Hematopoietic multipotent progenitor cell treated with erythropoietin and hydrocortisone succinate and interleukin-3 and kit ligand, for 8 days (in vitro differentiated cells): ENCODE measurements at regions not wholly inside any gene's neighbourhood (a gene's known extent, or its start where the extent isn't known, plus 50 kb on each side); places are given as distances from the start of the nearest gene placed in this dataset.

Experiments
- DNase-seq: peaks from one replicate; pipeline ENCODE4 v3.0.0-alpha.2; 2015

DNA sequence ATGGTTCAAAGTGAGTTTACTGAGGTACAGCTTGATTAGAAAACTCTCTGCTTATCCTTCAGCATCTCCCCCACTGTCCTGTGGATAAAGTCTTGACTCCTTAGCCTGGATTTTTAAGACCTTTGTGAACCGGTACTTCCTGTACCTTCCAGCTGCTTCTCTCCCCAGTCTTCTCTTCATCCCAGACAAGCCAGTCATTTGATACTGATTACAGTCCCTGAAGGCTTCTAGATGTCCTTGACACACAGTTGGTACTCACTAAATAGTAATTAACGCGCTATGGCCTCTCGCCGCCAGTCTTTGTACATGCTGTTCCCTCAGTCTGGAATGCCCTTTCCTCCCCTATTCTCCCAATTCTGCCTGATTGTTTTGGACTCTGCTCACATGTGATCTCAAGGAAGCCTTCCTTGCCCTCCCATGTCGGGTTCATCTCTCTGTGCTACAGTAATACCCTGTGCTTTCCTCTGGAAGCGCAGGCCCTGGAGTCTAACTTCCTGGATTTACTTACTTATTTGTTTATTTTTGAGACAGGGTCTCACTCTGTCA is 50.6 kb upstream of the PTGR2 start:
- no peak for DNase-seq

DNA sequence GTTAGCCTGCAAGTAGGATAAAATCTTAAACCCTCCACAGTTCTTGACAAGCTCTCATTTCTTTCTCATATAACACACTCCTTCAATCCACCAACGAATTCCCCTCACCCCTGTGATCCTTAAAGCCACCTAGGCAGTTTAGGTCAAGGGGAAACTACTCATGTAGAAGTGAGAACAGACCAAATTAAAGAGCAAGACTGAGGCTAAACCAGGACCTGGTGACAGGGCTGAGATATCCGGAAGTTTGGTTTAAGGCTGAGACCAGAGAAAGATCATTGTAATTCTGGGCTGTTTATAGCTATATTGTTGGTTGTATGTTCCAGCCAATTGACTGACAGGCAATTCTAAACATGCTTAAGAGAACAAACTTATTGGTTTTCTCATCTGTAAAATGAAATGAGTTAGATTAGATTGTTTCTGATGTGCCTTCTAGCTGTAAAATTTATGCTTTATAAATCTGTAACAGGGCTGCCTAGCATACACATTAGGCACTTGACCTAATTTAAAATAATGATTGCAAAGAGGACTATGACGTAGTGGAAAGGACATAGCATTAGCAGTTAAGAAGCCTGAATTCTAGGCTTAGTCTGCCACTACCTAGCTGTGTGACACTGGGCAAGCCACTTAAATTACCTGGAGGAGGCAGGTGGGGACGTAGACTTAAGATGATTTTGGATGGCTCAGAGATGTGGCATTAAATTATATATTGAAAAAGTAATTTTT is 53.9 kb upstream of the PTGR2 start:
- DNase-seq: no peak

DNA sequence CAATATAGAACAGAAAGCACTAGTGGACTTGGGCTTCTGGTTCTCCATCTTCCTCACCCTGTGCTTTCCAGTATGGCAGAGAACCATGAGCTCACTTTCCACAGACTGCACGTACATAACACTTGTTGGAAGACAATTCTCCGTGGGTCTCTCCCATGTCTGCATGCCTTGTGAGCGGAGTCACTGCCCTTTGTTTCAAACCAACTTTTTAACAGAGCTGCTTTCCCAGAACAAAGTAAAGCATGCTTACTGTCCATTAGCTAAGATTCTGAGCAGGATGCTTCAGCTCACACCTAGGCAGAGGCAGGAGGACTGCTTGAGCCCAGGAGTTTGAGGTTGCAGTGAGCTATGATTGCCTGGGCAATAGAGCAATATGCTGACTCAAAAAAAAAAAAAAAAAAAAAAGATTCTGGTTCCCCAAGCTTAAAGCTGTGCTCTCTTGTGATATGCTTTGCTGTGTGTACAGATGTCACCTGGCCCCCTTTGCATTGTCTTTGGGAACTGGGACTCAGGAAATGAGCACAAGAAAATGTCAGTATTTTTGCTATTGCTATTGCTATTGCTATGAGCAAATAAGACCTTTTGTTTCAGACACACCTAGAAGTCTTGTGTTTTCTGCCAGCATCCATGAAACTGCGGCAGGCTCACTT is 54.6 kb upstream of the PTGR2 start:
- DNase-seq: no peak

DNA sequence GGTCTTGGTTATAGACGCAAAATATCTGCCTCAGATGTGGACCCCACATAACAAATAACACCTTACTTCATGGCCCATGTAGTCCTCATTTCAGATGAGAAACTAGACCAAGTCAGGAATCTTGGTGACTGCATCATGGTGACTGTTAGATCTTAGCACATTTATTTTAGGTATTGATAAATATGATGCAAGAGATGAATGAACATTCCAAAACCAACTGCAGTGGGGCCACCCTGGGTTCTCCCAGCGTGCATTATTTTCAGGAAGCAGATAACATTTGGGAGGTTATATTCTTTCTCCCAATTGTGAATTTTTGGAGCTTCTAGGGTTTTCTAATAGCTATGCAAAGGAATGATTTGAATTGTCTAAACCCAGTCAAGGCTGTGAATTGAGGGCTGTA is 55.2 kb upstream of the PTGR2 start:
- no peak for DNase-seq

DNA sequence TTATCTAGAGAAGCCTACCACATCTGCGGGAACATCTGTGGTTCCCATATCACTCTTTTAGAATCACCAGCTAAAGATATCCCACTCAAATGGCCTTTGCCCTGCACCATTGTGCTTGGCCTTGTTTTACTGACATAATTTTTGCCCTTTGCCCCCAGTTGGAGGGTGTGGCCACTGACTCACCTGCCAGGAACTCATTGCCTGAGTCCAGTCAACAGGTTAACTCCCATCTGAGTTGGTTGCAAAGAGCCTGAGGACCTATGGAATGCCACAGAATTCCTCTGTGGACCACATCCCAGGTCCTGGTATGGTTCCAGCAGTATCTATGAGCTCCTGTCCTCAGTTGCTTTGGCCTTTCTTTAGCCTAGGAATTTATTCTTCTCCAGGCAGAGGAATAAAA is 55.7 kb upstream of the PTGR2 start:
- DNase-seq: no peak

DNA sequence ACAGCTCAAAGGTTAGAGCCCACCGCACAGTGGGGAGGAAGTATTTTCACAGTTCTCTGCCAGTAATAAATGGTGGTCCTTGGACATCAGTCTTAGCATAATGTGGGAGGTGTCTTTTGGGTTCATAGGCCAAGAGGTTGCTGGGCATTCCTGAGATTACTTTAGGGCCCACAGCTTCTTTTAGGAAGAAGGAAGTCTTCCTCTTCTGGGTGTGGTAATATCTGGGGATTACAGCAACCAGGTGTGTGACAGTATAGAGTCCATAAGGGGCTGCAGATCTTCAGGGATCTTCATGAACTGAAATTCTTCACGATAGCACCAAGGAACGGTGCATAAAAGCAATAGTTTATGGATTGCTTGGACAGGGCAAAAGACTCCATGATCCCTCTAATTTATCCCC is 56.2 kb upstream of the PTGR2 start:
- no peak for DNase-seq

DNA sequence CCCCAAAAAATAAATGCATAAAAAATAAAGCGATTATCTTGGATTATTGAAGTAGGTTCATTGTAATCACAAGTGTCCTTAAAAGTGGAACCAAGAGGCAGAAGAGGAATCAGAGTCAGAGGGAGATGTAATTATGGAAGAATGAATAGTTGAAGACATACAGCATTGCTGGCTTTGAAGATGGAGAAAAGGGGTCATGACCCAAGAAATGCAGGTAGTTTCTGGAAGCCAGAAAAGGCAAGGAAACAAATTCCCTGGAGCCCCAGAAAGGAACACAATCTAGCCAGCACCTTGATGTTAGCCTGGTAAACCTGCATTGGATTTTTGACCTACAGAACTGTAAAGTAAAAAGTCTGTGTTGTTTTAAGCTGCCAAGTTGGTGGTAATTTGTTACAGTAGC is 57.5 kb upstream of the PTGR2 start:
- no peak for DNase-seq

DNA sequence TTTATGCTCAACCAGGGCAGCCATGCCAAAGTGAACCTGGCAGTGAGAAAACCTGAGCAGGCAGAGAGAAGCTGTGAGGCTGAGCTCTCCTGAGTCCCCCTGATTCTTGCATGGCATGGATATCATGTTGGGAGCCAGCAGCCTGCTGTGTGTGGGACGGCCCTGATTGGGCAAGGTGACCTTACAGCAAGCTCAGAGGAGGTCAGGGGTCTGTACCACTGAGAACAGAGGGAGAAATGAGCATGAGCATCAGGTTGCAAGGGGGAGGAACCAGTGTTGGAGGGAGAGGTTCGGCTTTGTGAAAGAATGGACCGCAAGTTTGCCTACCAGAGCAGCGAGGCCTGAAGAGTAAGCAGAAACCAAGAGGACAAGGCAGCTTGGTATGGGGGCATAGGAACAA is 59.1 kb upstream of the PTGR2 start:
- no peak for DNase-seq

DNA sequence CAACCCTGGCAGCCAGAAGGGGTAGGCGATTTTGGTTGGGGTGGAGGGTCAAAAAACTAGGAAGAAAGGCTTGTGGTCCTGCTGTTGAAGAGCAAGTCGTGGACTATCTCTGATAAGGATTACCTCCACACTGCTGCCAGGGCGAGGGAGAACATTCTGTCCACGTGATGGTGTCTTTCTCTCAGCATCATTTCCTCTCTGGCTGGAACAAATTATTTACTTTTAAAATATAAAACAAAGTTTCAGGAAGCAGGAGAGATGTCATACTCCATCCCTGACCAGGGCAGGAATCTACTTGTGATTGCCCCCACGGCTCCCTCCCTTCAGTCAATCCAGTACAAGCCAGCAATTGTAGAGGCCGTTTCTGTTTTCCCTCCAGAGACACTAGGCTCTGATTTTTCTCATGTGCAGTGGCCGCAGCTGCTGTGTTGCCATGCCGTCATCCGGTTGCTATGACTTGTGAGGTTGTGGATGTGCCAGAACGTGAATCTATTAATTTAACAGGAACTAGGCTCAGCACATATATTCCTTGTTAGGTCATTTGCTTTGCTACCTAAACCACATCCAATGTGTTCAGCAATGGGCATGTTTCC is 61.5 kb upstream of the PTGR2 start:
- DNase-seq: peak; percentile 55

DNA sequence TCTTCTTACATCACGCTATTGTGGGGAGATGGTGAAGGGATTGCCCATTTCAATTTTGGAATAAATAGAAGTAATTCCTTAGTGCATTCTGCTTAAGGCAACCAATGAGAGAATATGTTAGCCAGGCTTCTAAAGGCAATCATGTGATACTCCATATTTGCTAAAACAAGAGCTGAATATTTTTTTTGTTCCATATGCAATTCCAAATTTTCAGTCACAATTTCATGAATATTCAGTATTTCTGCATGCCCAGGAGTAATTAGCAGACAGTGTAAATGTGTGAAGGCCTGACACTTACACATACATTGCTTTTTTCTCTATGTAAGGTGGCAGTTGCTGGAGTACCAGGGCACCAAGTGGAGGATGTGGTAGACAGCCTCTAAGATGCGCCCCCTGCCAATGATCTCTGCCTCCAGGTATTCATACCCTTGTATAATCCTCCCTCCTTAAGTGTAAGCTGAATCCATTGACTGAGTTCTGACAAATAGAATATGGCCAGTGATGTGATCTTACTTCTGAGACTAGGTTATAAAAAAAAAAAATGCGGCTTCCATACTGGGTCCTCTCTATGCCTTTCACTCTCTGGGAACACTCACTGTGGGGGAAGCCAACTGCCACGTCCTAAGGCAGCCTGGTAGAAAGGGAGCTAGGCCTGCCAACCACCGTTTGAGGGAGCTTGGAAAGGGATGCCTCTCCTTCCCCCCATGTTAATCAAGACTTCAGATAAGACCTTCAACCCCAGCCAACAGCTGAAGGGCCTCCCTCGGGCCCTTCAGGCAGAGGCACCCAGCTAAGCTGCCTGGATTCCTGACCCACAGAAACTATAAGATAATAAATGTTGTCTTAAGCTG is 62.7 kb upstream of the PTGR2 start:
- DNase-seq: peak; percentile 52

DNA sequence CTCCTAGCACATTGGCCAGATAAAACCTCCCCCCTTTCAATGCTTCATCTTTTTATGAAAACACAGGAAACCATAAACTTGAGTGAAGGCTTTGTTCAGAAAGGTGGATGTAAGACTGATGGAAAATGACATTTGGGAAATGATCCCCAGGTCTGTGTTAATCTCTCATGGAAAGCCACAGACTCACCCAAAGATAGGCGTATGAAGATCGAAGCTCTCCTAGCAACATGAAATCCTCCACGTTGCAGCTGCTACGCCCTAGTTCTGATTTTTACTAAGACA is 63.4 kb upstream of the PTGR2 start:
- peak; percentile 27 for DNase-seq

DNA sequence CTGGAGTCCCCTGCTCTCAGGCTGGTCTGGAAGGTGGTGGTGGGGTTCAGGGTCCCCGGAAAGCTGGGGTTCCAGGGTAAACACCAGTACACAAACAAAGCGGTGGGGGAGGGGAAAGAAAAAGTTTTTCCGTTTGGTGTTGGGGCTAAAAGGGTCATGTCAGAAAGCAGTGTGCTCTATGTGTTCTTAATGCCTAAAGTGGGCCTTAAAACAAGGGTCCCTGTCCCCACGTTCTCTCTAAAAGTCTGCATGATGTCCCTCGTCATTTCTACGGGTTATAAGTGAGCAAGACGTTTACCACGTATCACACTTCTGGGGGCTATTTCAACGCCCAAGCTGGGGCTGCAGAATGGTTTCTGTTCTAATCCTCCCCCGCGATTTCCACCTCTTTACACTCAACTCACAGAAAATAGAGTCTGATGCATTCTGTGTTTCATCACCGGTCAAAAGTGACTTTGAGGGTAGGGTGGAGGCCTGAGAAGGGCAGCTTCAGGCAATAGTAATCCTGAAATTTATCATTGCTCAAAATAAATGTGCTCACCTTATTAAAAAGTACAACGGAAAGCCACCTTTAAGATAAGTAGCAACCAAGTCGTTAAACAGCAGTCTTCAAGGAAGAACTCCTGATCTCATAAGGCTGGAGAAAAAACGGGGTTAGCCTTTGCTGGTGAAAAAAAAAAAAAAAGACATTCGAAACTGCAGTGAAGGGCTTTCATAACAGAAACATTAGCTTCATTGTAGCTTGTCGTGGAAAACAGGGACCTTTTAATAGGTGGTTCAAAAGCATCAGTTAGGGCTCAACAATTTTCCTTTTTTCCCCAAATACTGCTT is 63.9 kb upstream of the PTGR2 start:
- peak; percentile 55 for DNase-seq

DNA sequence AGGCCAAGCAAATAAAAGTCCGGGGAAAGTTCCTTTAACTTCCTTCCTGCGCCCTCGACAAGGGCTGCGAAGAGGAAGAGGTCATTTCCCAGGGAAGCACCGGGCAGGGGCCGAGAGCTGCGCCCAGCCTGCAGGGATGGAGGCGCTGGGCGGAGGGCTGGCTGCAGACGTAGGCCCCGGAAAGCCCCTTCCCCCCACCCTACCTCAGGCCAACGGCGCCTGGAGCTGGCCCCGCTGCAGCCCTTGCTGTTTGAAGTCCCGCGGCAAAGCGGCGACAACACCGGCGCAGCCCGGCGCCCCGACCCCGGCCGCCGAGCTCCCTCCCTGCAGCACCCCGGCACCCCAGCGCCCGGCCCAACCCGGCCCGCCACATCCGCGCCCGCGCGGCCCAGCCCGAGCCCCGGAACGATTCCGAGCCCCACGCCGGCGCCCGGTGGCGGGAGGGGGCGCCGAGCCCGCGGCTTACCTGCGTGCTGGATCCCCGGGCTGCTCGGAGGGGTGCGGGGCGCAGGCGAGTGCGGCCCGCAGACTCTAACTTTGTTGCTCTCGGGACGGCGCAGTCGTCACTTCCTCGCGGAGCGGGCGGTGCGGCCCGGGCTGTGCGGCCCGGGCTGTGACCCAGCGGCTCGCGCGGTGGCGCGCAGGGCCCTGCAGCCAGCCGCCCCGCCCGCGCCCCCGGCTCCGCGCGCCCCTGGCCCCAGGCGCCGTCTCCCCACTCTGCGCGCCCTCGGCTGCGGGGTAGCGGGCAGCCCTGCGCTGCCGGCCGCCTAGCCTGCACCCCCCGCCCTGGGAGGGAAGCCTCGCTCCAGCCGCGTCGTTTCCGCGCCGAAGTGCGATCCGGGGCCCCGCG is 64.8 kb upstream of the PTGR2 start:
- peak; percentile 44 for DNase-seq

DNA sequence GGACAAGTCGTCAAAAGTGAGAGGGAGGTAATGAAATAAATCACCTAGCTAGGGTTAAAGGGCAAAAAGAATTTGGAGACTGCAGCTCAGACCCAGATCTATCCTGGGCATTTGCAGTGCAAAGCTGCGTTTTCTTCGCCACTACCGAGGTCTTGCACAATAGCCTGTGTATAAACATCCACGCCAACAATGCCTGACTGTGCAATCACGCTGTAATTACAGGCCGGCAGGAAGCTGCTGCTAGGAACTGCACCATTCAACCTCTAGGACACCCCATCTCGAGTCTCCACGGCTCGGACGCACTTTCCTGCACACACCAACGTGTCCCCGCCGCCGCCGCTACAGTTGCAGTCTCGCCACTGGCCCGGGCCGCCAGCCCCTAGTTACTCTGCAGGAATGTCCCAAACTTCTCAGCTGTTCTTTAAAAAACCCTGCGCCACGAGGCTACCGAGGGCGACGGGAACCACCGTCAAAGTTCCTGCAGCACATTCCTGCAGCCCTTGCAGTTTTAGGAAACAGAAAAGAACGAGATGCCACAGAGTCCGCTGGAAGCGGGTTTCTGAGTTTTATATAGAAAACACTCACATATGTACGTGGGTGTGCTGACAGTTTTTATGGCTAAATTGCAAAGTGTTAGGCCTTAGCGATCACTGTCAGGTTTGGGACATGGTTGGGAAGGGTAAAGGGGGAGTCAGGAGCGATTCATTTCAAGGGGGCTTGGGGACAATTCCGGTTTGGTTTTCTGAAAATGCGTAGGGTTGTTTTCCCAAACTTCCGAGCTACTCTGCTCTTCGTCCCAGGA is 65.6 kb upstream of the PTGR2 start:
- DNase-seq: peak; percentile 77

DNA sequence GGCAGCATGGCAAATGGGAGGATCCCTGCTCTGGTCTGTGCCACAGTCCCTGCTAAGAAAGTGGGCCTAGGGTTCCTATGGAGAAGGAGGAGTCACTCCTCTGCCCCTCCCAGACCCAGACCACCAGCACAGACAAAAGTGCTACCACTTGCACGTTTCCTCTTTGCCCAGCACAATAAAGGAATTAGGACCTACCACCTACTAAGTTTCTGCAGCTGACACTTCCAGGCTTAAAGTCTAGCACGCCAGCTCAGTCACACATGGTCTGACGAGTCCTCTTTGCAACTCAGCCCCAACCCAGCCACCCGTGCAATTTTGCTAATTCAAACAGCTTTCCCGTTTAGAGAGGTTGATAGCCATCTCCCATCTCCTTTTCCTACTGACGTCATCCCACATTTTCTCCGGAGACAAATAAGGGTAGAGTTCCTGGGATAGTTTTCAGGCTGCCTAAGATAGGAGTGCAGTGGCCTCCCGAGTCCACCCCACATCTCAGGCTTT is 66.2 kb upstream of the PTGR2 start:
- DNase-seq: peak; percentile 30

DNA sequence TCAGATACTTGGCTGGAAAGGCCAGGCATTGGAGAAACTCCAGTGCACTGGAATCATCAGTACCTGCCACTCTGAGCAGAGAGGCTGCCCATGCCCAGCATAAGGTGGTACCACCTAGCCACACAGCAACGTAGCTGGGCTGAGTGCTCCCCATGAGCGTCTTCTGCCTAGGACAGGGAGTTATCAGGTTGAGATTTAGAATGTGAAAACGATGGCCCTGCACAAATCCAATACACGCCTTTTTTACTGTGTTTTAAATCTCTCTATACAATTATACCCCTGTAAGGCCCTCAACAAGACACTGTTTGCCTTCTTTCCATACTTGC is 66.7 kb upstream of the PTGR2 start:
- DNase-seq: no peak

DNA sequence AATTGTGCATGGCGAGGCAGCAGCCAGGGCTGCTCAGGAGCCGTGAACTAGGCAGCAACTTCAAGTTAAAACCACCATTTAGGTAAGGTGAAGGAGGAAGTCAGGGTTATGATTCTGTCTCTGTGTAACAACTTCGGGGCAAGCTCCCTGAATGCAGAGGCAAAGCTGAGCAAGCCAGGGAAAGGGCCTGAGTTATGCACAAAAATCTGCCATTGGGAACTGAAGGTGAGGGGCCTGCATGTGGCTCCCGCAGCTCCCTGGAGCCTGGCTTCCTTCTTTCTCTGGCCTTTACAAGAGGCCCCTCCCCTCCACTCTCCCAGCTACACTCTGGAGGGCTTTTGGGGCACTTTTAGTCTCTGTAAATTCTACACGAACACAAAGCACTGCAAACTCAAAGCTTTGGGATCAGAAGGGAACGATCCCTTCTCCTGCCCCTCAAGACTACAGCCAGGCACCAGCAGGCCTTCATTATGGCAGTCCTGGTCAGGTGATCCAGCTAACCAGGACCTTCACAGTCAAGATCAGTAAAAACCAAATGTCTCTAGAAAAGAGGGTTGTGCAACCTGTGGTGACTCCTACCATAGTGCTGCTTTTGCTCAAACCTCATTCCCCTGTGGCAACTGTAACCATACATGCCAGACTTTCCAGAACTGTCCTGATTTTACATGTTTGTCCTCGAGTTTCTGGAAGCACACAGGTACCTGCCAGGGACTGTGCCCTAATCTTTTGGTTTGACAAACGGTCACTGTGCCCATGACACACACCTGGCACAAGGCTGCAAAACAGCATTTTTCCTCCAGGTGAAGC is 67.2 kb upstream of the PTGR2 start:
- DNase-seq: no peak

DNA sequence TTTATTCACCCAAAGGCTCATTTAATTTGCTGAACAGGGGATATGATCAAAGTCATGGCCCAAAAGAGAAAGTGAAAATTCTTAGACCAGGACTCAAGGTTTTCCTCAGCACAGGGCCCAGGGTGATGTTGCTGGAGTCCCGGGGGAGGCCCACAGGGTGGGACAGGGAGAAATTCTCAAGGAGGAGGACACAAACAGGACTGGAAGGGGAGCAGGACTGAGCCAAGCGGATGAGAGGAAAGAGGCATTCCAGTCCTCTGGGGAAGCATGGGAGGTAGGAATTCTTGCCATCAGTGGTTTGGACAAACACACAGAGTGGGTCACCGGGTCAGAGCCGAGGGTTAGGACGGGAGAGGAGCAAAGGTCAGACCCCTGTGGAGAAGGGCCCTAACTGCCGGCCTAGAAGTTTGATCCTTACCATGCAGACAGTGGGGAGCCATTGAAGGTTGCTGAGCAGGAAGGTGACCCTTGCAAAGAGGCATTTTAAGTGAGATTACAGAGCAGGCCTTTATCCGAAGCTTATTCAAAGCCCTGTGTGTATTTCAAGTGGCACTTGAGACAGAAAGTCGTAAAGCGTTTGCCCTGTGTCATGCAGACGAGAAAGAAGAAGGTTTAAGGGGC is 68.4 kb upstream of the PTGR2 start:
- no peak for DNase-seq

DNA sequence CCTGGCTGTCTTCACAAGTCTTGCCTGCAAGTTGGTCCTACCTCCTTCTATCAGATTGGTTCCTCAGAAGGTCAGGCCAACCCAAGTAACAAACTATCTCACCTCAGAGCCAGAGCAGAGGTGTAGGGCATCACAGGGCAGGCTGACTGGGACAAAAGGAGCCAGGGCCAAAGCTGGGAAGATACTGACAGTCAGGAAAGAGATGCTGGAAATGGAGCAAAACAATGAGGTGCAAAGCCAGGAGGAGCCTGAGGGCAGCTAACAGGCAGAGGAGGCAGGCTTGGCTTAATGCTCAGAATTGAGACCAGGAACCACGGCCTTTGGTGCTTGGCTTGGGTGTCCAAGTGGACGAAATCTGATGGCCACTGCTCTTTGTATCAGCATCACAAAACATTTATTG is 68.4 kb upstream of the PNMA1 start:
- DNase-seq: no peak
